T47D (cell line): ENCODE measurements at regions not wholly inside any gene's neighbourhood (a gene's known extent, or its start where the extent isn't known, plus 50 kb on each side); places are given as distances from the start of the nearest gene placed in this dataset.
"Not testable (repeated sequence)": the region's sequence is repeated elsewhere in the genome, so short reads cannot be mapped to it uniquely, and the experiment has no call there.

Experiments
- DNase-seq, 2 experiments: peaks; one replicate each; pipeline versions ENCODE4 v3.0.0 to v3.0.0-alpha.2; 2011 to 2012; ENCODE audit warnings: low read depth in 1 of 2, low spot score in 1 of 2
- JUND ChIP-seq: IDR thresholded peaks from 2 replicates; pipeline ENCODE4 v1.6.1; 2012; ENCODE audit warnings: low read depth
- in situ Hi-C: cut with HindIII; loops from 2 replicates; pipeline ENCODE4 v1.10.0; 2016; ENCODE audit warnings: low sequenced_read_pairs, low pct_unique_long_range_greater_than_20kb

- TF ChIP-seq JUND, result no peak
- in situ Hi-C loops, result no loop called here
- no peak for DNase-seq
These were observed 284.9 kb downstream of the C1D start for GRCh38 chr2:67777836-67778429.

- in situ Hi-C loops, DNase-seq: not testable (repeated sequence)
These were observed 282.0 kb downstream of the C1D start for GRCh38 chr2:67780841-67781240.

GRCh38 chr2:67782443-67782842 lies 280.4 kb downstream of the C1D start:
- no peak for DNase-seq
- in situ Hi-C loops, result no loop called here
- TF ChIP-seq JUND, result no peak

- no peak for TF ChIP-seq JUND
- no peak for DNase-seq
- in situ Hi-C loops, result no loop called here
These were observed 279.8 kb downstream of the C1D start for GRCh38 chr2:67783026-67783425.

- DNase-seq, result no peak
- in situ Hi-C loops, result no loop called here
- no peak for TF ChIP-seq JUND
These were observed 272.2 kb downstream of the C1D start for GRCh38 chr2:67790622-67791021.

GRCh38 chr2:67792191-67792590 lies 270.6 kb downstream of the C1D start:
- no peak for DNase-seq
- no peak for TF ChIP-seq JUND
- in situ Hi-C loops, result no loop called here

- in situ Hi-C loops, result no loop called here
- no peak for TF ChIP-seq JUND
- DNase-seq, result no peak
These were observed 270.1 kb downstream of the C1D start for GRCh38 chr2:67792681-67793091.

- DNase-seq, result no peak
- TF ChIP-seq JUND, result no peak
- in situ Hi-C loops, result no loop called here
These were observed 264.8 kb downstream of the C1D start for GRCh38 chr2:67797801-67798540.

GRCh38 chr2:67798541-67799160 lies 264.2 kb downstream of the C1D start:
- TF ChIP-seq JUND, result no peak
- DNase-seq, result no peak
- in situ Hi-C loops, result no loop called here

- no peak for DNase-seq
- no peak for TF ChIP-seq JUND
- in situ Hi-C loops, result no loop called here
These were observed 262.9 kb downstream of the C1D start for GRCh38 chr2:67799886-67800285.

GRCh38 chr2:67802291-67802690 lies 260.5 kb downstream of the C1D start:
- no peak for DNase-seq
- in situ Hi-C loops, result no loop called here
- no peak for TF ChIP-seq JUND

- in situ Hi-C loops, result no loop called here
- no peak for DNase-seq
- no peak for TF ChIP-seq JUND
These were observed 260.0 kb downstream of the C1D start for GRCh38 chr2:67802824-67803223.

GRCh38 chr2:67806816-67807215 lies 256.0 kb downstream of the C1D start:
- DNase-seq, result no peak
- TF ChIP-seq JUND, result no peak
- in situ Hi-C loops, result no loop called here

GRCh38 chr2:67808112-67808511 lies 254.7 kb downstream of the C1D start:
- DNase-seq, result no peak
- in situ Hi-C loops, result no loop called here

More at GRCh38 chr2:67808112-67808511, 254.7 kb downstream of the C1D start:
- TF ChIP-seq JUND, result no peak
